ENCODE measurements at regions not wholly inside any gene's neighbourhood (a gene's known extent, or its start where the extent isn't known, plus 50 kb on each side); places are given as distances from the start of the nearest gene placed in this dataset.

DNA sequence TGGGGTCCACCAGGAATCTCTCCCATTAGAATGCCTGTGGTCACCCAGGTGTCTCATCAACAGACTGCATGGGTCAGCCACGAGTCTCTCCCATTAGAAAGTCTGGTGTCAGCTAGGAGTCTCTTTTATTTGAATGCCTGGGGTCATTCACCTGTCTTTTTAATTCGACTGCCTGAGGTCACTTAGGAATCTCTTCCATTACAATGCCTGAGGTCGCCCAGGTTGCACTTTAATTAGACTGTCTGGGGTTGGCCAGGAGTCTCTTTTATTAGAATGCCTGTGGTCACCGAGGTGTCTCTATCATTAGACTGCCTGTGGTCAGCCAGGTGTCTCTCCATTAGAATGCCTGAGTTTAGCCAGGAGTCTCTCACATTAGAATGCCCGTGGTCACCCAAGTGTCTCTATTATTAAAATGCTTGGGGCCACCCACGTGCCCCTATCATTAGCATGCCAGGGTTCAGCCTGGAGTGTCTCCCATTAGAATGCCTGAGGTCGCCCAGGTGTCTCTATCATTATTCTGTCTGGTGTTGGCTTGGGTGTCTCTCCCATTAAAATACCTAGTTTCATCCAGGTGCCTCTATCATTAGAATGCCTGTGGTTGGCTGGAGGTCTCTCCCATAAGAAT is 1474.3 kb downstream of the UQCRFS1 start:
- no peak overlapping the region for H3K4me3 Mint-ChIP-seq
- intact Hi-C loops (cut with DNase I, micrococcal nuclease) = no loop called here
- POLR2A ChIA-PET = no interaction called here
- DNase-seq (no peak), ATAC-seq (no peak)
- CTCF ChIA-PET = no interaction called here
- peaks cover 72% of the 10 kb centered on the region for H3K36me3 Mint-ChIP-seq (ENCODE audit: low read depth)
- H3K27ac Mint-ChIP-seq = no peak overlapping the region
- H3K9me3 Mint-ChIP-seq (ENCODE audit: low read depth) = peaks cover 58% of the 10 kb centered on the region
- H3K27me3 Mint-ChIP-seq = no peaks in the 10 kb centered on the region
- no peaks in the 10 kb centered on the region for H3K4me1 Mint-ChIP-seq

- no peak for ATAC-seq
- H3K27ac Mint-ChIP-seq = no peak overlapping the region
- intact Hi-C loops (cut with DNase I, micrococcal nuclease) = no loop called here
- H3K36me3 Mint-ChIP-seq (ENCODE audit: low read depth) = peaks cover 82% of the 10 kb centered on the region
- no peaks in the 10 kb centered on the region for H3K4me1 Mint-ChIP-seq
- H3K9me3 Mint-ChIP-seq (ENCODE audit: low read depth) = peaks cover 53% of the 10 kb centered on the region
- no peak for DNase-seq
- no peak overlapping the region for H3K4me3 Mint-ChIP-seq
- CTCF ChIA-PET = no interaction called here
- POLR2A ChIA-PET = no interaction called here
- no peaks in the 10 kb centered on the region for H3K27me3 Mint-ChIP-seq
Observed at GRCh38 chr19:27736225-27736624, 1476.7 kb downstream of the UQCRFS1 start.

- Mint-ChIP-seq H3K27me3 (no peaks in the 10 kb centered on the region), H3K36me3 (ENCODE audit: low read depth) (peaks cover 78% of the 10 kb centered on the region), H3K9me3 (ENCODE audit: low read depth) (peaks cover 52% of the 10 kb centered on the region), H3K27ac (no peak overlapping the region), H3K4me1 (no peaks in the 10 kb centered on the region), H3K4me3 (no peak overlapping the region)
- DNase-seq (no peak), ATAC-seq (no peak)
- POLR2A ChIA-PET = no interaction called here
- CTCF ChIA-PET = no interaction called here
- intact Hi-C loops (cut with DNase I, micrococcal nuclease) = no loop called here
Observed at GRCh38 chr19:27735314-27735713, 1477.6 kb downstream of the UQCRFS1 start.

GRCh38 chr19:27734496-27735220 is 1478.3 kb downstream of the UQCRFS1 start:
- ATAC-seq (no peak), DNase-seq (no peak)
- intact Hi-C loops (cut with DNase I, micrococcal nuclease) = no loop called here
- H3K36me3 Mint-ChIP-seq (ENCODE audit: low read depth) = peaks cover 72% of the 10 kb centered on the region
- no peaks in the 10 kb centered on the region for H3K27me3 Mint-ChIP-seq
- H3K9me3 Mint-ChIP-seq (ENCODE audit: low read depth) = peaks cover 45% of the 10 kb centered on the region
- POLR2A ChIA-PET = no interaction called here
- no peak overlapping the region for H3K4me3 Mint-ChIP-seq
- no peaks in the 10 kb centered on the region for H3K4me1 Mint-ChIP-seq
- CTCF ChIA-PET = no interaction called here
- H3K27ac Mint-ChIP-seq = no peak overlapping the region

DNA sequence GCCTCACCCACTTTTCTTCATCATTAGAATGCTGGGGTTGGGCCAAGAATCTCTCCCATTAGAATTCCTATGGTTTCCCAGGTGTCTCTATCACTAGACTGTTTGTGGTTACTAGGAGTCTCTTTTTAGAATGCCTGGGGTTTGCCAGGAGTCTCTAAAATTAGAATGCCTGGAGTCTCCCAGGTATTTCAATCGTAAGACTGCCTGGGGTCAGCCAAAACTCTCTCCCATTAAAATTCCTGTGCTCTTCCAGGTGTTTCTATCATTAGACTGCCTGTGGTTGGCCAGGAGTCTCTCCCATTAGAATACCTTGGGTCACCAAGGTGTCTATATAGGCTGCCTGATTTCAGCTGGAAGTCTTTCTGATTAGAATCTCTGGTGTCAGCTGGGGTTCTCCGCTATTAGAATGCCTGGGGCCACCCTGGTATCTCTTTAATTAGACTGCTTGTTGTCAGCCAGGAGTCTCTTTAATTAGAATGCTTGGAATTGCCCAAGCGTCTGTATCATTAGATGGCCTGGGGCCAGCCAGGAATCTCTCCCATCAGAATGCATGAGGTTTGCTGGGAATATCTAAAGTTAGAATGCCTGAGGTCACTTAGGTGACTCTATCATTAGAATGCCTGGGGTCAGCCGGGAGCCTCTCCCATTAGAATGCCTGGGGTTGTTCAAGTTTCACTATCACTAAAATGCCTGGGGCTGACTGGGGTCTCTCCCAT is 1479.2 kb downstream of the UQCRFS1 start:
- intact Hi-C loops (cut with DNase I, micrococcal nuclease) = no loop called here
- ATAC-seq = no peak
- no peak for DNase-seq
- no peak overlapping the region for H3K27ac Mint-ChIP-seq
- ChIA-PET POLR2A (no interaction called here), CTCF (no interaction called here)
- H3K9me3 Mint-ChIP-seq (ENCODE audit: low read depth) = peaks cover 36% of the 10 kb centered on the region
- H3K4me3 Mint-ChIP-seq = no peak overlapping the region
- peaks cover 62% of the 10 kb centered on the region for H3K36me3 Mint-ChIP-seq (ENCODE audit: low read depth)
- no peaks in the 10 kb centered on the region for H3K4me1 Mint-ChIP-seq
- H3K27me3 Mint-ChIP-seq = no peaks in the 10 kb centered on the region

DNA sequence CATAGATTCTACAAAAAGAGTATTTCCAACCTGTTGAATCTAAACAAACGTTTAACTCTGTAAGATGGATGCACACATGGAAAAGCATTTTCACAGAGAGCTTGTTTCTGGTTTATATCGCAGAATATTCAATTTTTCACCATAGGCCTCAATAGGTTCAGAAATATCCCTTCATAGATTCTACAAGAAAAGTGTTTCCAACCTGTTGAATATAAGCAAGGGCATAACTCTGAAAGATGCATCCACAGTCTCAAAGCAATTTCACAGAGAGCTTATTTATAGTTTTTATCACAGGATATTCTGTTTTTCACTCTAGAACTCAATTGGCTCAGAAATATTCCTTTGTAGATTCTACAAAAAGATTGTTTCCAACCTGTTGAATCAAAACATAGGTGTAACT is 1483.6 kb downstream of the UQCRFS1 start:
- intact Hi-C loops (cut with DNase I, micrococcal nuclease) = no loop called here
- Mint-ChIP-seq H3K4me1 (no peaks in the 10 kb centered on the region), H3K4me3 (no peak overlapping the region), H3K9me3 (ENCODE audit: low read depth) (peaks cover 26% of the 10 kb centered on the region), H3K27ac (no peak overlapping the region), H3K36me3 (ENCODE audit: low read depth) (peaks cover 33% of the 10 kb centered on the region), H3K27me3 (no peaks in the 10 kb centered on the region)
- ChIA-PET CTCF (no interaction called here), POLR2A (no interaction called here)
- ATAC-seq (no peak), DNase-seq (no peak)

DNA sequence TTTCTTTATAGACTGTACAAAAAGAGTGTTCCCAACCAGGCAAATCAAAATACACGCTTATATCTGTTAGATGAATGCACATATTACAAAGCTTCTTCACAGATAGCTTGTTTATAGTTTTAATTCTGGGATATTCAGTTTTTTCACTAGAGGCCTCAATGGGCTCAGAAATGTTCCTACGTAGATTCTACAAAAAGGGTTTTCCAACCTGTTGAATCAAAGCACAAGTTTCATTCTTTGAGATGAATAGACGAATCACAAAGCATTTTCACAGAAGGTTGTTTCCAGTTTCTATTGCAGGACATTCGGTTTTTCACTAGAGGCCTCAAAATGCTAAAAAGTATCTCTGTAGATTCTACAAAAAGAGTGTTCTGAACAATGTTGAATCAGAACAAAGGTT is 1490.3 kb downstream of the UQCRFS1 start:
- no peaks in the 10 kb centered on the region for H3K4me1 Mint-ChIP-seq
- H3K9me3 Mint-ChIP-seq (ENCODE audit: low read depth) = peaks cover 48% of the 10 kb centered on the region
- CTCF ChIA-PET = no interaction called here
- intact Hi-C loops (cut with DNase I, micrococcal nuclease) = no loop called here
- ATAC-seq = no peak
- DNase-seq = no peak
- no peak overlapping the region for H3K27ac Mint-ChIP-seq
- POLR2A ChIA-PET = no interaction called here
- H3K4me3 Mint-ChIP-seq = no peak overlapping the region
- no peaks in the 10 kb centered on the region for H3K27me3 Mint-ChIP-seq
- peaks cover 5% of the 10 kb centered on the region for H3K36me3 Mint-ChIP-seq (ENCODE audit: low read depth)

DNA sequence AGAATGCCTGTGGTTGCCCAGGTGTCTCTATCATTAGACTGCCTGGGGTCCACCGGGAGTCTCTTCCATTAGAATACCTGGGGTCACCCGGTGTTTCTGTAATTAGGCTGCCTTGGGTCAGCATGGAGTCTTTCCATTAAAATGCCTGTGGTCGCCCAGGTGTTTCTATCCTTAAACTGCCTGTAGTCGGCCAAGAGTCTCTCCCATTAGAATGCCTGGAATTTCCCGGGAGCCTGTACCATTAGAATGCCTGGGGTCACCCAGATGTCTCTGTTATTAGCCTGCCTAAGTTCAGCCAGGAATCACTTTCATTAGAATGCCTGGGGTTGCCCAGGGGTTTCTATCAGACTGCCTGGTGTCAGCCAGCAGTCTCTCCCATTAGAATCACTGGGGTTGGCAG is 1492.8 kb downstream of the UQCRFS1 start:
- CTCF ChIA-PET = no interaction called here
- intact Hi-C loops (cut with DNase I, micrococcal nuclease) = no loop called here
- POLR2A ChIA-PET = no interaction called here
- Mint-ChIP-seq H3K4me1 (no peaks in the 10 kb centered on the region), H3K36me3 (ENCODE audit: low read depth) (peaks cover 1% of the 10 kb centered on the region), H3K4me3 (no peak overlapping the region), H3K27me3 (no peaks in the 10 kb centered on the region), H3K27ac (no peak overlapping the region), H3K9me3 (ENCODE audit: low read depth) (peaks cover 55% of the 10 kb centered on the region)
- DNase-seq (no peak), ATAC-seq (no peak)

DNA sequence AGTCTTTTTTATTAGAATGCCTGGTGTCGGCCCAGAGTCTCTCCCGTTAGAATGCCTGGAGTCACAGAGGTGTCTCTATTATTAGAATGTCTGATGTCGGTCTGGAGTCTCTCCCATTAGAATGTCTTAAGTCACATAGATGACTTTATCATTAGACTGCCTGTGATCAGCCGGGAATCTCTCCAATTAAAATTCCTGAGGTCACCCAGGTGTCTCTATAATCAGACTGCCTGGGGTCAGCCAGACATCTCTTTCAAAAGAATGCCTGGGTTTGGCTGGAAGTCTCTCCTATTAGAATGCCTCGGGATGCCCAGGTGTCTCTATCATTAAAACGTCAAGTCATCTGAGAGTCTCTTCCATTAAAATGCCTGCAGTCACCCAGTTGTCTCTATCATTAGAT is 1493.9 kb downstream of the UQCRFS1 start:
- Mint-ChIP-seq H3K36me3 (ENCODE audit: low read depth) (peaks cover 1% of the 10 kb centered on the region), H3K4me3 (no peak overlapping the region), H3K27me3 (no peaks in the 10 kb centered on the region), H3K4me1 (no peaks in the 10 kb centered on the region), H3K9me3 (ENCODE audit: low read depth) (peaks cover 53% of the 10 kb centered on the region), H3K27ac (no peak overlapping the region)
- no peak for ATAC-seq
- POLR2A ChIA-PET = no interaction called here
- CTCF ChIA-PET = no interaction called here
- DNase-seq = no peak
- intact Hi-C loops (cut with DNase I, micrococcal nuclease) = no loop called here

GRCh38 chr19:27718234-27718633 is 1494.7 kb downstream of the UQCRFS1 start:
- Mint-ChIP-seq H3K27ac (no peak overlapping the region), H3K9me3 (ENCODE audit: low read depth) (peaks cover 51% of the 10 kb centered on the region), H3K4me1 (no peaks in the 10 kb centered on the region), H3K4me3 (no peak overlapping the region), H3K36me3 (ENCODE audit: low read depth) (no peaks in the 10 kb centered on the region), H3K27me3 (no peaks in the 10 kb centered on the region)
- intact Hi-C loops (cut with DNase I, micrococcal nuclease) = no loop called here
- DNase-seq (no peak), ATAC-seq (no peak)
- ChIA-PET CTCF (no interaction called here), POLR2A (no interaction called here)

DNA sequence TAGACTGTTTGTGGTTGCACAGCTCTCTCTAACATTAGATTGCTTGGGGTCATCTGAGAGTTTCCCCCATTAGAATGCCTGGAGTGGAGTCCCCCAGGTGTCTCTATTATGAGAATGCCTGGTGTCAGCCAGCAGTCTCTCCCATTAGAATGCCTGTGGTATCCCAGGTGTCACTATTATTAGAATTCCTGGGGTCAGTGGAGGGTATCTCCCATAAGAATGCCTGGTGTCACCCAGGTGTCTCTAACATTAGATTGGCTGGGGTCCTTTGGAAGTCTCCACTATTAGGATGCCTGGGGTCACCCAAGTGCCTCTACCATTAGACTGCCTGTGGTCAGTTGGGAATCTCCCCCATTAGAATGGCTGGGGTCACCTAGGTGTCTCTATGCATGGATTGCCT is 1495.1 kb downstream of the UQCRFS1 start:
- H3K9me3 Mint-ChIP-seq (ENCODE audit: low read depth) = peaks cover 52% of the 10 kb centered on the region
- H3K4me3 Mint-ChIP-seq = no peak overlapping the region
- H3K36me3 Mint-ChIP-seq (ENCODE audit: low read depth) = no peaks in the 10 kb centered on the region

GRCh38 chr19:27716922-27717321 is 1496.0 kb downstream of the UQCRFS1 start:
- no peak for DNase-seq
- Mint-ChIP-seq H3K27me3 (no peaks in the 10 kb centered on the region), H3K4me1 (no peaks in the 10 kb centered on the region), H3K4me3 (no peak overlapping the region), H3K9me3 (ENCODE audit: low read depth) (peaks cover 56% of the 10 kb centered on the region), H3K36me3 (ENCODE audit: low read depth) (no peaks in the 10 kb centered on the region), H3K27ac (no peak overlapping the region)
- intact Hi-C loops (cut with DNase I, micrococcal nuclease) = no loop called here
- ChIA-PET POLR2A (no interaction called here), CTCF (no interaction called here)
- no peak for ATAC-seq

More for the DNA sequence above, 1495.1 kb downstream of the UQCRFS1 start:
- Mint-ChIP-seq H3K27ac (no peak overlapping the region), H3K4me1 (no peaks in the 10 kb centered on the region), H3K27me3 (no peaks in the 10 kb centered on the region)
- ChIA-PET CTCF (no interaction called here), POLR2A (no interaction called here)
- intact Hi-C loops (cut with DNase I, micrococcal nuclease) = no loop called here
- no peak for ATAC-seq
- DNase-seq = no peak
